ENCODE measurements at regions not wholly inside any gene's neighbourhood (a gene's known extent, or its start where the extent isn't known, plus 50 kb on each side); places are given as distances from the start of the nearest gene placed in this dataset.

DNA sequence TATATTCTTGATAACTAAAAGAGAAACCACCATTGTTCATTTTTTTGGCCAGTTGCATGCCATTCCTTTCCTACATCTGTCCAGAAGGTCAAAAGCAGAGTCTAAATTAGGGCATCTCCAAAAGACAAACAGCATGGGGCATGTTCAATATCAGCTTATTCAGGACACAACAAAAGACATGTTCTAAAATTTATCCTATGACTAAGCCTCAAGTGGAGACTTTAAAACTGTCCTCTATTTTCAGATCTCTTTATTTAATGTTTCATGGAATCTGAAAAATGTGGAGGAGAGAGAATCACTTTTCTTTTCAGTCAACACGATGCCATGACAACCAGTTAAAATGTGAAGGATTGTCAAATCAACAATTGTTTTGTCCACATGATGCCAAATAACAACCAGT, 303.4 kb upstream of the PRMT6 start (continued):
- TF ChIP-seq WRNIP1 (IDR thresholded peaks at IDR 0.05; ENCODE audit: borderline replicate concordance, low read depth, low read length), result no peak
- TF ChIP-seq, protein P1, sequence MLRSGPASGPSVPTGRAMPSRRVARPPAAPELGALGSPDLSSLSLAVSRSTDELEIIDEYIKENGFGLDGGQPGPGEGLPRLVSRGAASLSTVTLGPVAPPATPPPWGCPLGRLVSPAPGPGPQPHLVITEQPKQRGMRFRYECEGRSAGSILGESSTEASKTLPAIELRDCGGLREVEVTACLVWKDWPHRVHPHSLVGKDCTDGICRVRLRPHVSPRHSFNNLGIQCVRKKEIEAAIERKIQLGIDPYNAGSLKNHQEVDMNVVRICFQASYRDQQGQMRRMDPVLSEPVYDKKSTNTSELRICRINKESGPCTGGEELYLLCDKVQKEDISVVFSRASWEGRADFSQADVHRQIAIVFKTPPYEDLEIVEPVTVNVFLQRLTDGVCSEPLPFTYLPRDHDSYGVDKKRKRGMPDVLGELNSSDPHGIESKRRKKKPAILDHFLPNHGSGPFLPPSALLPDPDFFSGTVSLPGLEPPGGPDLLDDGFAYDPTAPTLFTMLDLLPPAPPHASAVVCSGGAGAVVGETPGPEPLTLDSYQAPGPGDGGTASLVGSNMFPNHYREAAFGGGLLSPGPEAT (IDR thresholded peaks at IDR 0.05; ENCODE audit: low read depth), result no peak
- no peak for TF ChIP-seq ZNF384 (IDR thresholded peaks at IDR 0.05; ENCODE audit: borderline replicate concordance, low read depth, low read length)
- no peak for TF ChIP-seq HCFC1 (IDR thresholded peaks at IDR 0.05; ENCODE audit: low read length)
- no peak for TF ChIP-seq POLR2A (IDR thresholded peaks at IDR 0.05; ENCODE audit: low read depth, low read length)
- TF ChIP-seq FOS (IDR thresholded peaks at IDR 0.05; ENCODE audit: borderline replicate concordance, extremely low read depth, insufficient read length), result no peak

DNA sequence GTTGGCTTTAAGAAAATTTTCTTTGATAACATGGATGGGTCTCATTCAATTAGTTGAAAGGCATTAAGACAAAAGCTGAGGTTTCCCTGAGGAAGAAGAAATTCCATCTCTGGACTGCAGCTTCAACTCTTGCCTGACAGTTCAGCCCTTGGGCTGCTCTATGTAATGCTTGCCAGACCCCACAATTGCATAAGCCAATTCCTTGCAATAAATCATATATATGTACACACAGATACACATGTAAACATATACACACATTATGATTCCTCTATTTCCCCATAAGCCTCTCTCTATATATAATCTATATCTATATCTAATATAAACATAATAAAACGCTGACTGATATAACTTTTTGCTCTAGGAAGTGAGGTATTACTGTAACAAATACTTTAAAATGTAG, 301.5 kb upstream of the PRMT6 start:
- DNase-seq (ENCODE audit: low read depth, low spot score), result no peak
- no peak overlapping the region for H3K4me3 ChIP-seq
- no peak for ATAC-seq
- no peaks in the 10 kb centered on the region for H3K9me3 ChIP-seq (replicated peaks; ENCODE audit: control insufficient read depth, insufficient read depth, low read length)
- H3K4me2 ChIP-seq (ENCODE audit: control insufficient read depth, insufficient read depth), result no peak overlapping the region
- ChIA-PET SMC1A (ENCODE audit: uncharacterized antibody, unreplicated experiment) (no interaction called here), RAD21 (ENCODE audit: unreplicated experiment) (no interaction called here), POLR2A (no interaction called here), CTCF (no interaction called here)
- no peak overlapping the region for H3K9ac ChIP-seq (ENCODE audit: control insufficient read depth, insufficient read depth, low read length)
- intact Hi-C loops (cut with micrococcal nuclease; ENCODE audit: unreplicated experiment) (no loop called here), in situ Hi-C loops (cut with MboI) (no loop called here)
- H4K20me1 ChIP-seq (ENCODE audit: control insufficient read depth, insufficient read depth), result no peaks in the 10 kb centered on the region
- H3K27ac ChIP-seq (ENCODE audit: control insufficient read depth, insufficient read depth), result no peak overlapping the region
- H3K27me3 ChIP-seq (replicated peaks in 1 of 2; ENCODE audit: control insufficient read depth in 2 of 2, insufficient read depth in 2 of 2, low read length in 1 of 2), result no peaks in the 10 kb centered on the region
- no peak overlapping the region for H2AFZ ChIP-seq (ENCODE audit: control insufficient read depth, low read depth, low read length)
- no peaks in the 10 kb centered on the region for H3K36me3 ChIP-seq (ENCODE audit: control insufficient read depth in 2 of 2, insufficient read depth in 2 of 2, low read length in 1 of 2)
- H3K79me2 ChIP-seq (ENCODE audit: control insufficient read depth, insufficient read depth, low read length), result no peaks in the 10 kb centered on the region
- WGBS (ENCODE audit: insufficient coverage, insufficient replicate concordance, low lambda C conversion rate, missing lambda C conversion rate), result 0% methylated on average over 1 of the region's 1 CpG
- FAIRE-seq, result no peak
- BruUV-seq (replicated peaks), result no TSS peak
- H3K4me1 ChIP-seq (ENCODE audit: control insufficient read depth, insufficient read depth, low read length), result no peaks in the 10 kb centered on the region
- TF ChIP-seq ASH2L (IDR thresholded peaks at IDR 0.05; ENCODE audit: borderline replicate concordance, low read depth) (no peak), NFXL1 (IDR thresholded peaks at IDR 0.05; ENCODE audit: borderline replicate concordance) (no peak), RB1 (IDR thresholded peaks at IDR 0.05; ENCODE audit: borderline replicate concordance) (no peak), MEF2B (IDR thresholded peaks at IDR 0.05; ENCODE audit: partially characterized antibody, poor library complexity, severe bottlenecking) (no peak)
- TF ChIP-seq, protein P2, sequence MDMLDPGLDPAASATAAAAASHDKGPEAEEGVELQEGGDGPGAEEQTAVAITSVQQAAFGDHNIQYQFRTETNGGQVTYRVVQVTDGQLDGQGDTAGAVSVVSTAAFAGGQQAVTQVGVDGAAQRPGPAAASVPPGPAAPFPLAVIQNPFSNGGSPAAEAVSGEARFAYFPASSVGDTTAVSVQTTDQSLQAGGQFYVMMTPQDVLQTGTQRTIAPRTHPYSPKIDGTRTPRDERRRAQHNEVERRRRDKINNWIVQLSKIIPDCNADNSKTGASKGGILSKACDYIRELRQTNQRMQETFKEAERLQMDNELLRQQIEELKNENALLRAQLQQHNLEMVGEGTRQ (IDR thresholded peaks at IDR 0.05; ENCODE audit: borderline replicate concordance, low read depth, low read length), result no peak
- TF ChIP-seq, protein P3, sequence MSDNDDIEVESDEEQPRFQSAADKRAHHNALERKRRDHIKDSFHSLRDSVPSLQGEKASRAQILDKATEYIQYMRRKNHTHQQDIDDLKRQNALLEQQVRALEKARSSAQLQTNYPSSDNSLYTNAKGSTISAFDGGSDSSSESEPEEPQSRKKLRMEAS (IDR thresholded peaks at IDR 0.05; ENCODE audit: low read depth, low read length), result no peak
- TF ChIP-seq, protein P4, sequence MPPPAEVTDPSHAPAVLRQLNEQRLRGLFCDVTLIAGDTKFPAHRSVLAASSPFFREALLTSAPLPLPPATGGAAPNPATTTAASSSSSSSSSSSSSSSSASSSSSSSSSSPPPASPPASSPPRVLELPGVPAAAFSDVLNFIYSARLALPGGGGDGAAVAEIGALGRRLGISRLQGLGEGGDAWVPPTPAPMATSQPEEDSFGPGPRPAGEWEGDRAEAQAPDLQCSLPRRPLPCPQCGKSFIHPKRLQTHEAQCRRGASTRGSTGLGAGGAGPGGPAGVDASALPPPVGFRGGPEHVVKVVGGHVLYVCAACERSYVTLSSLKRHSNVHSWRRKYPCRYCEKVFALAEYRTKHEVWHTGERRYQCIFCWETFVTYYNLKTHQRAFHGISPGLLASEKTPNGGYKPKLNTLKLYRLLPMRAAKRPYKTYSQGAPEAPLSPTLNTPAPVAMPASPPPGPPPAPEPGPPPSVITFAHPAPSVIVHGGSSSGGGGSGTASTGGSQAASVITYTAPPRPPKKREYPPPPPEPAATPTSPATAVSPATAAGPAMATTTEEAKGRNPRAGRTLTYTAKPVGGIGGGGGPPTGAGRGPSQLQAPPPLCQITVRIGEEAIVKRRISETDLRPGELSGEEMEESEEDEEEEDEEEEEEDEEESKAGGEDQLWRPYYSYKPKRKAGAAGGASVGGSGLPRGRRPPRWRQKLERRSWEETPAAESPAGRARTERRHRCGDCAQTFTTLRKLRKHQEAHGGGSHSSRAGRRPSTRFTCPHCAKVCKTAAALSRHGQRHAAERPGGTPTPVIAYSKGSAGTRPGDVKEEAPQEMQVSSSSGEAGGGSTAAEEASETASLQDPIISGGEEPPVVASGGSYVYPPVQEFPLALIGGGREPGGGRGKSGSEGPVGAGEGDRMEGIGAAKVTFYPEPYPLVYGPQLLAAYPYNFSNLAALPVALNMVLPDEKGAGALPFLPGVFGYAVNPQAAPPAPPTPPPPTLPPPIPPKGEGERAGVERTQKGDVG (CRISPR knock-in tag; IDR thresholded peaks at IDR 0.05), result no peak
- TF ChIP-seq, protein P5, sequence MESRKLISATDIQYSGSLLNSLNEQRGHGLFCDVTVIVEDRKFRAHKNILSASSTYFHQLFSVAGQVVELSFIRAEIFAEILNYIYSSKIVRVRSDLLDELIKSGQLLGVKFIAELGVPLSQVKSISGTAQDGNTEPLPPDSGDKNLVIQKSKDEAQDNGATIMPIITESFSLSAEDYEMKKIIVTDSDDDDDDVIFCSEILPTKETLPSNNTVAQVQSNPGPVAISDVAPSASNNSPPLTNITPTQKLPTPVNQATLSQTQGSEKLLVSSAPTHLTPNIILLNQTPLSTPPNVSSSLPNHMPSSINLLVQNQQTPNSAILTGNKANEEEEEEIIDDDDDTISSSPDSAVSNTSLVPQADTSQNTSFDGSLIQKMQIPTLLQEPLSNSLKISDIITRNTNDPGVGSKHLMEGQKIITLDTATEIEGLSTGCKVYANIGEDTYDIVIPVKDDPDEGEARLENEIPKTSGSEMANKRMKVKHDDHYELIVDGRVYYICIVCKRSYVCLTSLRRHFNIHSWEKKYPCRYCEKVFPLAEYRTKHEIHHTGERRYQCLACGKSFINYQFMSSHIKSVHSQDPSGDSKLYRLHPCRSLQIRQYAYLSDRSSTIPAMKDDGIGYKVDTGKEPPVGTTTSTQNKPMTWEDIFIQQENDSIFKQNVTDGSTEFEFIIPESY (IDR thresholded peaks at IDR 0.05), result no peak

Data from GM12878 (cell line).